ENCODE measurements at regions not wholly inside any gene's neighbourhood (a gene's known extent, or its start where the extent isn't known, plus 50 kb on each side); places are given as distances from the start of the nearest gene placed in this dataset.

DNA sequence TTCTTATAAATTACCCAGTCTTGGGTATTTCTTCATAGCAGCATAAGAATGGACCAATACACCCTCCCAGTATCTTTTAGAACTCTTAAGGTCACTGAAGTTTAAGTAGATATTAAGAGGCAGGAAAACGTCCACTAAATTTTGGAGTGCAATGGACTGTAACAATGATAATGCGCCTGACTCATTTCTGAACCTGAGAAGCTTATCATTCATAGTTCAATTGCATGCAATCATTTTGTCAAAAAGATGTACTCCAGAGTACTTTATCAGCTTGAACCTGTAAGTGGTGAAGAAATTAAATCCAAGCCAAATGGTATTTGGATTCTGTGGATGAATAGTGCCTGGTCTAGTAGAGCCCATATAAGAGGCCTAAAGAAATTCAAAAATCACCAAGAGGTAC lies 196.5 kb upstream of the CDH9 start:
- Histone ChIP-seq H2BK120ac (replicated peaks; ENCODE audit: low read depth, low read length) (no peak overlapping the region), H3K56ac (replicated peaks; ENCODE audit: insufficient read length, low read depth, low read length) (no peak overlapping the region), H4K91ac (replicated peaks; ENCODE audit: insufficient read length, low read length) (no peak overlapping the region), H4K5ac (ENCODE audit: insufficient read length, low read depth, low read length) (no peak overlapping the region), H2BK20ac (ENCODE audit: low read length) (no peak overlapping the region), H3K4me2 (ENCODE audit: insufficient read depth in 1 of 2, low read depth in 2 of 2, low read length in 2 of 2) (no peak overlapping the region), H3K23me2 (ENCODE audit: low read depth, low read length) (no peaks in the 10 kb centered on the region), H3K9me3 (ENCODE audit: insufficient read depth in 2 of 2, low read depth in 1 of 2, low read length in 1 of 2) (no peaks in the 10 kb centered on the region), H2BK5ac (ENCODE audit: low read depth, low read length) (no peak overlapping the region), H3K23ac (ENCODE audit: insufficient read length) (no peak overlapping the region), H2AK5ac (ENCODE audit: low read depth, low read length) (no peak overlapping the region), H2BK12ac (ENCODE audit: low read depth, low read length) (no peak overlapping the region), H3K4ac (replicated peaks; ENCODE audit: insufficient read length, low read depth, low read length) (no peak overlapping the region), H2BK15ac (ENCODE audit: low read length) (no peak overlapping the region), H3K18ac (ENCODE audit: extremely low read depth, low read length) (no peak overlapping the region), H3K4me1 (replicated peaks in 1 of 4; ENCODE audit: control insufficient read depth in 3 of 4, insufficient read depth in 4 of 4, low read length in 3 of 4) (no peaks in the 10 kb centered on the region), H3K9ac (replicated peaks in 1 of 4; ENCODE audit: extremely low read depth in 1 of 4, low read depth in 3 of 4, low read length in 3 of 4) (no peak overlapping the region), H3K36me3 (ENCODE audit: control insufficient read depth in 2 of 4, insufficient read depth in 4 of 4, low read length in 3 of 4) (no peaks in the 10 kb centered on the region), H3K4me3 (ENCODE audit: extremely low read depth in 1 of 4, insufficient read depth in 2 of 4, low read depth in 3 of 4, low read length in 4 of 4) (no peak overlapping the region), H2AFZ (ENCODE audit: low read length) (no peak overlapping the region), H3K27ac (ENCODE audit: low read depth, low read length) (no peak overlapping the region), H3K79me2 (ENCODE audit: control insufficient read depth in 1 of 2, insufficient read depth in 2 of 2, low read length in 2 of 2) (no peaks in the 10 kb centered on the region), H3K14ac (ENCODE audit: insufficient read length) (no peak overlapping the region), H3K79me1 (ENCODE audit: low read depth, low read length) (no peaks in the 10 kb centered on the region), H4K20me1 (replicated peaks in 1 of 2; ENCODE audit: control insufficient read depth in 1 of 2, insufficient read depth in 2 of 2, low read length in 2 of 2) (no peaks in the 10 kb centered on the region), H3K27me3 (replicated peaks in 1 of 4; ENCODE audit: control insufficient read depth in 3 of 4, extremely low read depth in 1 of 4, insufficient read depth in 3 of 4, low read length in 3 of 4) (no peaks in the 10 kb centered on the region), H4K8ac (ENCODE audit: extremely low read depth, insufficient read depth, low read length) (no peak overlapping the region)
- DNase-seq (ENCODE audit: low read depth in 1 of 2, low spot score in 2 of 2), result no peak
- no peak for FAIRE-seq
- POLR2A ChIA-PET (ENCODE audit: partially characterized antibody), result no interaction called here
- TF ChIP-seq MAFK (IDR thresholded peaks at IDR 0.05; ENCODE audit: low read depth, low read length) (no peak), YY1 (IDR thresholded peaks at IDR 0.05; ENCODE audit: low read depth, low read length) (no peak), GABPA (IDR thresholded peaks at IDR 0.05; ENCODE audit: borderline replicate concordance, insufficient read depth, low read length) (no peak), TEAD4 (IDR thresholded peaks at IDR 0.05; ENCODE audit: low read depth, low read length) (no peak)
- CTCF ChIA-PET (ENCODE audit: partially characterized antibody), result no interaction called here
- WGBS, 2 experiments (ENCODE audit: extremely low coverage in 1 of 2, insufficient coverage in 1 of 2, insufficient read length in 1 of 2, insufficient replicate concordance in 2 of 2, low coverage in 1 of 2, low lambda C conversion rate in 2 of 2, missing lambda C conversion rate in 1 of 2), result 80% methylated on average over 2 of the region's 2 CpGs; no CpG with 5 or more reads in 1 of the 2 experiments

Data from H1 (cell line).